H9 (cell line): ENCODE measurements at regions not wholly inside any gene's neighbourhood (a gene's known extent, or its start where the extent isn't known, plus 50 kb on each side); places are given as distances from the start of the nearest gene placed in this dataset.

ENCODE experiments used
- DNase-seq: peaks from one replicate; pipeline ENCODE4 v3.0.0-alpha.2; 2017
- H2AFZ ChIP-seq: one replicate; pipeline ENCODE4 v1.6.1; 2013; ENCODE audit warnings: mild to moderate bottlenecking, low read length, control low read depth, moderate library complexity
- H2AK5ac ChIP-seq: 2 replicates; pipeline ENCODE4 v1.6.1; 2013; ENCODE audit warnings: low read length, control low read depth, mixed read lengths; ENCODE audit not compliant: insufficient read length
- H2BK120ac ChIP-seq: one replicate; pipeline ENCODE4 v1.6.1; 2013; ENCODE audit warnings: low read depth, mild to moderate bottlenecking, low read length, control low read depth, inconsistent platforms; ENCODE audit not compliant: poor library complexity, severe bottlenecking
- H2BK12ac ChIP-seq: 2 replicates; pipeline ENCODE4 v1.6.1; 2013; ENCODE audit warnings: low read length, control low read depth, mixed read lengths, low read depth; ENCODE audit not compliant: insufficient read length
- H2BK15ac ChIP-seq: 2 replicates; pipeline ENCODE4 v1.6.1; 2013; ENCODE audit warnings: low read depth, low read length, control low read depth
- H2BK20ac ChIP-seq: one replicate; pipeline ENCODE4 v1.6.1; 2013; ENCODE audit warnings: low read depth, mild to moderate bottlenecking, low read length, control low read depth, inconsistent platforms; ENCODE audit not compliant: poor library complexity, severe bottlenecking
- H2BK5ac ChIP-seq: 2 replicates; pipeline ENCODE4 v1.6.1; 2013; ENCODE audit warnings: low read length, control low read depth, mixed read lengths; ENCODE audit not compliant: insufficient read length
- H3K14ac ChIP-seq: 2 replicates; pipeline ENCODE4 v1.6.1; 2013; ENCODE audit warnings: low read length, control low read depth; ENCODE audit not compliant: insufficient read depth
- H3K18ac ChIP-seq: 2 replicates; pipeline ENCODE4 v1.6.1; 2013; ENCODE audit warnings: low read depth, mild to moderate bottlenecking, mixed read lengths, low read length, control low read depth; ENCODE audit not compliant: insufficient read length
- H3K23ac ChIP-seq: 2 replicates; pipeline ENCODE4 v1.6.1; 2013; ENCODE audit warnings: low read length, control low read depth, mixed read lengths, low read depth; ENCODE audit not compliant: insufficient read length
- H3K23me2 ChIP-seq: 2 replicates; pipeline ENCODE4 v1.6.1; 2013; ENCODE audit warnings: low read depth, mild to moderate bottlenecking, mixed read lengths, low read length, control low read depth; ENCODE audit not compliant: insufficient read length, poor library complexity, severe bottlenecking
- H3K27ac ChIP-seq: 2 replicates; pipeline ENCODE4 v1.5.1; 2013; ENCODE audit warnings: low read length, control low read depth, mixed read lengths, low read depth; ENCODE audit not compliant: insufficient read length
- H3K27me3 ChIP-seq: 2 replicates; pipeline ENCODE4 v1.6.1; 2013; ENCODE audit warnings: low read length, control low read depth, inconsistent platforms; ENCODE audit not compliant: insufficient read depth
- H3K4ac ChIP-seq: 2 replicates; pipeline ENCODE4 v1.6.1; 2013; ENCODE audit warnings: low read depth, mild to moderate bottlenecking, control low read depth, inconsistent platforms, low read length, moderate library complexity
- H3K4me1 ChIP-seq: 2 replicates; pipeline ENCODE4 v1.6.1; 2013; ENCODE audit warnings: low read length, control low read depth, inconsistent platforms; ENCODE audit not compliant: insufficient read depth
- H3K4me2 ChIP-seq: 2 replicates; pipeline ENCODE4 v1.6.1; 2013; ENCODE audit warnings: low read length, control low read depth, mixed read lengths; ENCODE audit not compliant: insufficient read length, insufficient read depth
- H3K56ac ChIP-seq: 2 replicates; pipeline ENCODE4 v1.6.1; 2013; ENCODE audit warnings: low read depth, mild to moderate bottlenecking, mixed read lengths, low read length, control low read depth; ENCODE audit not compliant: insufficient read length
- H3K79me1 ChIP-seq: 2 replicates; pipeline ENCODE4 v1.6.1; 2013; ENCODE audit warnings: low read depth, mild to moderate bottlenecking, moderate library complexity, low read length, control low read depth, inconsistent platforms; ENCODE audit not compliant: insufficient read depth, poor library complexity, severe bottlenecking
- H3K79me2 ChIP-seq: 2 replicates; pipeline ENCODE4 v1.6.1; 2013; ENCODE audit warnings: low read length, control low read depth, inconsistent platforms; ENCODE audit not compliant: insufficient read depth
- H3K9ac ChIP-seq: 2 replicates; pipeline ENCODE4 v1.6.1; 2013; ENCODE audit warnings: low read length, control low read depth, mixed read lengths; ENCODE audit not compliant: insufficient read length; ENCODE audit errors: extremely low read depth
- H3K9me3 ChIP-seq: one replicate; pipeline ENCODE4 v1.6.1; 2013; ENCODE audit warnings: low read depth, low read length, inconsistent platforms; ENCODE audit not compliant: control insufficient read depth
- H3T11ph ChIP-seq: one replicate; pipeline ENCODE4 v1.6.1; 2013; ENCODE audit warnings: mild to moderate bottlenecking, low read length, control low read depth, inconsistent platforms
- H4K20me1 ChIP-seq: one replicate; pipeline ENCODE4 v1.6.1; 2013; ENCODE audit not compliant: control insufficient read depth, insufficient read length, insufficient read depth
- H4K5ac ChIP-seq: 2 replicates; pipeline ENCODE4 v1.6.1; 2013; ENCODE audit warnings: low read depth, mild to moderate bottlenecking, mixed read lengths, low read length, control low read depth; ENCODE audit not compliant: insufficient read length
- H4K8ac ChIP-seq: replicated peaks from 2 replicates; pipeline ENCODE4 v1.6.1; 2013; ENCODE audit warnings: low read length, control low read depth, mixed read lengths, low read depth; ENCODE audit not compliant: insufficient read length
- H4K91ac ChIP-seq: 2 replicates; pipeline ENCODE4 v1.6.1; 2013; ENCODE audit warnings: low read depth, mild to moderate bottlenecking, moderate library complexity, mixed read lengths, low read length, control low read depth; ENCODE audit not compliant: insufficient read length
- H3K27ac Mint-ChIP-seq, 3 experiments: 2 replicates in 2 of 3; 3 replicates in 1 of 3; pipeline ENCODE4 v1.8.0; 2020 to 2021; ENCODE audit warnings: mixed read lengths in 3 of 3, mild to moderate bottlenecking in 1 of 3, moderate library complexity in 1 of 3
- H3K27me3 Mint-ChIP-seq: 2 replicates; pipeline ENCODE4 v1.8.0; 2021; ENCODE audit warnings: low read depth, mild to moderate bottlenecking, moderate library complexity, mixed read lengths
- H3K36me3 Mint-ChIP-seq, 3 experiments: 2 replicates in 2 of 3; 3 replicates in 1 of 3; pipeline ENCODE4 v1.8.0; 2020 to 2021; ENCODE audit warnings: low read depth in 3 of 3, mixed read lengths in 3 of 3; ENCODE audit not compliant: insufficient read depth in 1 of 3
- H3K4me1 Mint-ChIP-seq, 2 experiments: 2 replicates each; pipeline ENCODE4 v1.8.0; 2020; ENCODE audit warnings: mixed read lengths in 2 of 2
- H3K4me3 Mint-ChIP-seq, 2 experiments: 2 replicates in 1 of 2; 3 replicates in 1 of 2; pipeline ENCODE4 v1.8.0; 2020 to 2021; ENCODE audit warnings: mild to moderate bottlenecking in 2 of 2, mixed read lengths in 2 of 2, moderate library complexity in 1 of 2
- H3K9me3 Mint-ChIP-seq, 2 experiments: 2 replicates in 1 of 2; 3 replicates in 1 of 2; pipeline ENCODE4 v1.8.0; 2020; ENCODE audit warnings: mild to moderate bottlenecking in 2 of 2, mixed read lengths in 2 of 2, moderate library complexity in 1 of 2
- WGBS: extraction: QIAGEN DNeasy Blood & Tissue Kit; methylation state at CpG from one replicate; pipeline ENCODE4 v1.1.7; 2013; ENCODE audit warnings: missing lambda C conversion rate, low lambda C conversion rate, mixed read lengths; ENCODE audit not compliant: insufficient read length; ENCODE audit errors: extremely low coverage; 5-methylcytosine and 5-hydroxymethylcytosine counted together
- TF ChIP-seq, protein P1 (sequence below): fragments of 200-600 bp; sonication (generic); conservative IDR thresholded peaks from 3 replicates; pipeline ENCODE4 v1.8.0; 2021; ENCODE audit warnings: antibody characterized with exemption, mild to moderate bottlenecking

GRCh38 chr7:80984619-80985018, 65.8 kb upstream of the SEMA3C start:
- Histone ChIP-seq H3K18ac (no peak overlapping the region), H2BK15ac (no peak overlapping the region), H3K4ac (no peak overlapping the region), H3K4me2 (no peak overlapping the region), H3K14ac (no peak overlapping the region), H2BK120ac (no peak overlapping the region), H4K8ac (no peak overlapping the region), H3K23me2 (no peaks in the 10 kb centered on the region), H3K56ac (no peak overlapping the region), H3K79me2 (no peaks in the 10 kb centered on the region), H2AK5ac (no peak overlapping the region), H2AFZ (no peak overlapping the region), H4K91ac (no peak overlapping the region), H3K9ac (no peak overlapping the region), H3T11ph (no peak overlapping the region), H2BK5ac (no peak overlapping the region), H4K20me1 (no peaks in the 10 kb centered on the region), H3K27me3 (no peaks in the 10 kb centered on the region), H4K5ac (no peak overlapping the region), H3K9me3 (no peaks in the 10 kb centered on the region), H3K27ac (no peak overlapping the region), H2BK20ac (no peak overlapping the region), H2BK12ac (no peak overlapping the region), H3K4me1 (no peaks in the 10 kb centered on the region), H3K23ac (no peak overlapping the region), H3K79me1 (no peaks in the 10 kb centered on the region)
- H3K4me3 Mint-ChIP-seq, result no peak overlapping the region
- DNase-seq, result no peak
- no peak overlapping the region for H3K27ac Mint-ChIP-seq
- H3K27me3 Mint-ChIP-seq, result no peaks in the 10 kb centered on the region
- TF ChIP-seq, protein P1, sequence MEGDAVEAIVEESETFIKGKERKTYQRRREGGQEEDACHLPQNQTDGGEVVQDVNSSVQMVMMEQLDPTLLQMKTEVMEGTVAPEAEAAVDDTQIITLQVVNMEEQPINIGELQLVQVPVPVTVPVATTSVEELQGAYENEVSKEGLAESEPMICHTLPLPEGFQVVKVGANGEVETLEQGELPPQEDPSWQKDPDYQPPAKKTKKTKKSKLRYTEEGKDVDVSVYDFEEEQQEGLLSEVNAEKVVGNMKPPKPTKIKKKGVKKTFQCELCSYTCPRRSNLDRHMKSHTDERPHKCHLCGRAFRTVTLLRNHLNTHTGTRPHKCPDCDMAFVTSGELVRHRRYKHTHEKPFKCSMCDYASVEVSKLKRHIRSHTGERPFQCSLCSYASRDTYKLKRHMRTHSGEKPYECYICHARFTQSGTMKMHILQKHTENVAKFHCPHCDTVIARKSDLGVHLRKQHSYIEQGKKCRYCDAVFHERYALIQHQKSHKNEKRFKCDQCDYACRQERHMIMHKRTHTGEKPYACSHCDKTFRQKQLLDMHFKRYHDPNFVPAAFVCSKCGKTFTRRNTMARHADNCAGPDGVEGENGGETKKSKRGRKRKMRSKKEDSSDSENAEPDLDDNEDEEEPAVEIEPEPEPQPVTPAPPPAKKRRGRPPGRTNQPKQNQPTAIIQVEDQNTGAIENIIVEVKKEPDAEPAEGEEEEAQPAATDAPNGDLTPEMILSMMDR, result no peak
- peaks cover 2 to 3% of the 10 kb centered on the region in 2 experiments; a peak in 3 of 5 replicates for H3K9me3 Mint-ChIP-seq
- WGBS, result no CpG with 5 or more reads among the region's 1 CpG
- no peaks in the 10 kb centered on the region; a peak in 1 of 7 replicates for H3K36me3 Mint-ChIP-seq
- H3K4me1 Mint-ChIP-seq, result no peaks in the 10 kb centered on the region
